Naive thymus-derived CD8-positive, alpha-beta T cell (primary cell): ENCODE measurements at regions not wholly inside any gene's neighbourhood (a gene's known extent, or its start where the extent isn't known, plus 50 kb on each side); places are given as distances from the start of the nearest gene placed in this dataset.
A peak's percentile ranks its signal among the peaks of the same experiment; 100 is the strongest.

ENCODE experiments used
- ATAC-seq, 2 donors: fragments of 150-1000 bp; cut with Tn5 transposase in 1 of 2; sonication (Bioruptor Pico), chemical (Tn5 transposase) in 1 of 2; 1 replicate in 1 of 2; 2 replicates in 1 of 2; pipeline ENCODE4 v1.10.0; 2021; ENCODE audit warnings: mild to moderate bottlenecking in 2 of 2, moderate library complexity in 2 of 2
- POLR2A ChIA-PET: fragments of 350-600 bp; sonication (Branson Sonifier 250); formaldehyde crosslinking; loops from one replicate; lab custom pipeline; 2021; ENCODE audit warnings: antibody characterized with exemption; lab: Charles Lee
- DNase-seq, 10 donors: peaks; one replicate each; pipeline versions ENCODE4 v3.0.0 to v3.0.0-alpha.2; 2020 to 2022
- H3K27ac Mint-ChIP-seq, 10 donors: one replicate each; pipeline ENCODE4 v1.8.0; 2020 to 2022; ENCODE audit warnings: mild to moderate bottlenecking in 10 of 10, mixed read lengths in 10 of 10, moderate library complexity in 4 of 10, inconsistent platforms in 1 of 10
- H3K27me3 Mint-ChIP-seq, 5 donors: one replicate each; pipeline ENCODE4 v1.8.0; 2021 to 2022; ENCODE audit warnings: mixed read lengths in 5 of 5
- H3K36me3 Mint-ChIP-seq, 3 donors: one replicate each; pipeline ENCODE4 v1.8.0; 2020 to 2022; ENCODE audit warnings: mixed read lengths in 3 of 3, mild to moderate bottlenecking in 2 of 3, inconsistent platforms in 1 of 3
- H3K4me1 Mint-ChIP-seq, 4 donors: one replicate each; pipeline ENCODE4 v1.8.0; 2021 to 2022; ENCODE audit warnings: mixed read lengths in 4 of 4
- H3K4me3 Mint-ChIP-seq, 10 donors: one replicate each; pipeline ENCODE4 v1.8.0; 2020 to 2022; ENCODE audit warnings: mild to moderate bottlenecking in 10 of 10, mixed read lengths in 10 of 10, moderate library complexity in 6 of 10, inconsistent platforms in 1 of 10
- H3K9me3 Mint-ChIP-seq, 9 donors: one replicate each; pipeline ENCODE4 v1.8.0; 2020 to 2022; ENCODE audit warnings: mixed read lengths in 9 of 9, mild to moderate bottlenecking in 3 of 9, inconsistent platforms in 1 of 9, moderate library complexity in 1 of 9

DNA sequence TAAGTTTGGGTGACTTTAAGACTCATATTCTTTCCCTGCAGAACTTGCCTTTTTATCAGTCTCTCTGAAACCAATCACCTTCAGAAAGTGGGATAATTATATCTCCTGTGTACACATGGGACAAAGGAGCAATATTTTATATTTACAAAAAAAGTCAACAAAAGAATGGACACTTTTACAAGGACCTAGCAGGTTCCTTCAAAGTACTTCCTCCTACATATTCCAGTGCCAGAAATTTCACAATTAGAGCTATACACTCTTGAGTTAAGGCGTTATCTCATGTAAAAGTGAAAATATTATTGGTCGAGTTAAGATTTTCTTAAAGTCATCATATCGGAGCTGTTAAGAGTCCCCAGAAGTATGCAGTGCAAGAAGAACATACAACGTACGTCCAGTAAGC, 98.9 kb upstream of the MAFB start:
- peaks cover 0 to 4% (median 0%) of the 10 kb centered on the region in 9 donors for H3K9me3 Mint-ChIP-seq
- ATAC-seq (no peak), DNase-seq (no peak)
- peaks cover 12 to 30% (median 20%) of the 10 kb centered on the region in 5 donors for H3K27me3 Mint-ChIP-seq
- H3K27ac Mint-ChIP-seq = no peak overlapping the region
- peaks cover 0 to 2% (median 0%) of the 10 kb centered on the region in 3 donors for H3K36me3 Mint-ChIP-seq
- no peaks in the 10 kb centered on the region for H3K4me1 Mint-ChIP-seq
- POLR2A ChIA-PET = no interaction called here
- H3K4me3 Mint-ChIP-seq = no peak overlapping the region

DNA sequence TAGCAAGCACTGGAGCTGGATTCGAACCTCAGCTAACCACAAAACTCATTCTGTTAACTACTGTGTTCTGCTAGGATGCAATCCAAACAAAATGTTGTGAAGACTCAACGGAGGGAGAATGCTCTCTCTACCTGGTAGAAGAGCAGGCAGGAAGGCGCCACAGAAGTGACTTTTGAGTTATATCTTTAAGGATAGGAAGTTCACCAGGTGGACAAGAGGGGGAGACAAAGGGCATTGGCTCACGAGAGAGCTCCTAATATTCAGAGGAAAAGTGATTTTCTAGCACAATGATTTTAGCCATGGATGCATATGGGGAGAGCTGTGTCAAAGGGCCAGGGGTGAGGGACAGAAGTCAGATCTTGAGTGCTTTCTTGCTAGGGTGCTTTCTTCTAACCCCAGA, 108.4 kb upstream of the MAFB start:
- DNase-seq (no peak), ATAC-seq (no peak)
- H3K9me3 Mint-ChIP-seq = no peaks in the 10 kb centered on the region
- no peaks in the 10 kb centered on the region for H3K4me1 Mint-ChIP-seq
- no peaks in the 10 kb centered on the region for H3K36me3 Mint-ChIP-seq
- H3K27me3 Mint-ChIP-seq = peaks cover 0 to 23% (median 10%) of the 10 kb centered on the region in 5 donors
- POLR2A ChIA-PET = no interaction called here
- no peak overlapping the region for H3K27ac Mint-ChIP-seq
- no peak overlapping the region for H3K4me3 Mint-ChIP-seq

DNA sequence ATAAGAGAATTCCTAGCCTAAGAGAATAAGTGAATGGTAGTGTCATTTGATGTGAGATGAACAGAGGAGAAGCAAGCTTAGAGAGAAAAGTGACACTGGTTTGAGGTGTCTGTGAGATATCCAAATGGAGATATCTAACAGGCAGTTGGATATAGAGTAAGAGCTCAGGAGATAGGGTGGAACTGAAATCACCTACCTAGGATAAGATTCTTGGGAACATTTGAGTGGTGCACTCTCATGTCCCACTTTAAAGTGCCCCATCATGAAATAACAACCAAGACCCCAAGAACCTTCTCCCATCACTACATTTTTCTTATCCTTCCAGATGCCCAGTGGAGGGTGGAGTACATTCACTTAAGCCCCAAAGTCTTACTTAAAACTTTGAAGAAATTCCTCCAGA, 109.0 kb upstream of the MAFB start:
- no peaks in the 10 kb centered on the region for H3K36me3 Mint-ChIP-seq
- no peak overlapping the region for H3K27ac Mint-ChIP-seq
- no peaks in the 10 kb centered on the region for H3K4me1 Mint-ChIP-seq
- no peak for ATAC-seq
- H3K27me3 Mint-ChIP-seq = peaks cover 0 to 28% (median 10%) of the 10 kb centered on the region in 5 donors
- no peak for DNase-seq
- POLR2A ChIA-PET = no interaction called here
- no peaks in the 10 kb centered on the region for H3K9me3 Mint-ChIP-seq
- no peak overlapping the region for H3K4me3 Mint-ChIP-seq

DNA sequence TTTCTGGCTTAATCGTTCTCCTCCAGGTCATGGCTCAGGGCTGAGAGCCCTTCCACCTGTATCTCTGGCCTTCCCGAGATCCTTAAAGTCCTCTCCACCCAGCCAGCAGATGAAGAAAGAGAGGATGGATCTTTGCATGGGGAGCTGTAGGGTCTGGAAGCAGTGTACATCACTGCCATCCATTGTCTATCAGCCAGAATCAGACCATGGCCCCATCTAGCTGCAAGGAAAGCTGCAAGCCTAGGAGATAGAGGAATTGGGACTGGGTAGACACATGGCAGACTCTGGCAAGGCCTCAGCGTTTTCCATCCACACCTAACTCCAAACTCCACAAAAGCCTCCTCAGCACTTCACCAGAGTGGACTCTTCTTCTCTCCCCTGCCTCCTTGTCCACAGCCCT, 113.8 kb upstream of the MAFB start:
- DNase-seq = no peak
- no peak for ATAC-seq
- no peaks in the 10 kb centered on the region for H3K36me3 Mint-ChIP-seq
- no peaks in the 10 kb centered on the region for H3K9me3 Mint-ChIP-seq
- POLR2A ChIA-PET = no interaction called here
- H3K4me1 Mint-ChIP-seq = peaks cover 0 to 3% (median 0%) of the 10 kb centered on the region in 4 donors
- no peak overlapping the region for H3K4me3 Mint-ChIP-seq
- H3K27ac Mint-ChIP-seq = no peak overlapping the region
- H3K27me3 Mint-ChIP-seq = peaks cover 6 to 31% (median 11%) of the 10 kb centered on the region in 5 donors

DNA sequence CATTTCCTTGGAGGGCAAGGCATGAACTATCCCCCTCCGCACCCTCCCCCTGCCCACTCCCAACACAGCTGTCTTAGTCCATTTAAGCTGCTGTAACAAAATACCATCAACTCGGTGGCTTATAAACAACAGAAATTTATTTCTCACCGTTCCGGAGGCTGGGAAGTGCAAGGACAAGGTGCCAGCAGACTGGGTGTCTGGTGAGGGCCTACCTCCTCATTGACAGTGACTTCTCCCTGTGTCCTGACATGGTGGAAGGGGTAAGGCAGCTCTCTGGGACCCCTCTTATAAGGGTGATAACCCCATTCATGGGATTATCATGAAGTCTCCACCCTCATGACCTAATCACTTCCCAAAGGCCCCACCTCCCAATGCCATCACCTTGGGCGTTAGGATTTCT, 114.3 kb upstream of the MAFB start:
- H3K27ac Mint-ChIP-seq = no peak overlapping the region
- POLR2A ChIA-PET = no interaction called here
- DNase-seq (no peak), ATAC-seq (no peak)
- H3K36me3 Mint-ChIP-seq = no peaks in the 10 kb centered on the region
- peaks cover 5 to 31% (median 11%) of the 10 kb centered on the region in 5 donors for H3K27me3 Mint-ChIP-seq
- no peaks in the 10 kb centered on the region for H3K9me3 Mint-ChIP-seq
- H3K4me3 Mint-ChIP-seq = no peak overlapping the region
- H3K4me1 Mint-ChIP-seq = peaks cover 0 to 3% (median 0%) of the 10 kb centered on the region in 4 donors

DNA sequence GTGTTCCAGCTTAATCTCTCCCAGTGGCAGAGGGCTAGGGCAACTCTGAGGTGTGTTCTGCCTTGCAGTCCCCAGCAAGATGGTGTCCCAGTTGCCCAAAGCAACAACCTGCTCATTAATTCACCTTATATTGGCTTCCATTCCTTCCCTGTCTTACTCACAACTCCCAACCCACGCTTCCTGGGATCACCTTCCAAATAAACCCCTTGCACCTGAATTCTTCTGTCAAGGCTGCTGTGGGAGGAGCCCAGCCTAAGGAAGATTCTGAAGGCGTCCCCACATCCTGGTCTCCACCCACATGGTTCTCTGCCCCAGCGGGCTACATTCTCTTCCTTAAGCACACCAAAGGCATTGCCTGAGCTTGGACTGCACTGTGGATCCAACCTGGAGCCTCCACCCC, 116.6 kb upstream of the MAFB start:
- DNase-seq (no peak), ATAC-seq (no peak)
- Mint-ChIP-seq H3K27me3 (peaks cover 5 to 31% (median 11%) of the 10 kb centered on the region in 5 donors), H3K36me3 (no peaks in the 10 kb centered on the region), H3K27ac (peak overlapping the region in 1 of 10 donors; percentile 40), H3K4me1 (peaks cover 0 to 3% (median 0%) of the 10 kb centered on the region in 4 donors), H3K4me3 (no peak overlapping the region), H3K9me3 (no peaks in the 10 kb centered on the region)
- POLR2A ChIA-PET = no interaction called here

DNA sequence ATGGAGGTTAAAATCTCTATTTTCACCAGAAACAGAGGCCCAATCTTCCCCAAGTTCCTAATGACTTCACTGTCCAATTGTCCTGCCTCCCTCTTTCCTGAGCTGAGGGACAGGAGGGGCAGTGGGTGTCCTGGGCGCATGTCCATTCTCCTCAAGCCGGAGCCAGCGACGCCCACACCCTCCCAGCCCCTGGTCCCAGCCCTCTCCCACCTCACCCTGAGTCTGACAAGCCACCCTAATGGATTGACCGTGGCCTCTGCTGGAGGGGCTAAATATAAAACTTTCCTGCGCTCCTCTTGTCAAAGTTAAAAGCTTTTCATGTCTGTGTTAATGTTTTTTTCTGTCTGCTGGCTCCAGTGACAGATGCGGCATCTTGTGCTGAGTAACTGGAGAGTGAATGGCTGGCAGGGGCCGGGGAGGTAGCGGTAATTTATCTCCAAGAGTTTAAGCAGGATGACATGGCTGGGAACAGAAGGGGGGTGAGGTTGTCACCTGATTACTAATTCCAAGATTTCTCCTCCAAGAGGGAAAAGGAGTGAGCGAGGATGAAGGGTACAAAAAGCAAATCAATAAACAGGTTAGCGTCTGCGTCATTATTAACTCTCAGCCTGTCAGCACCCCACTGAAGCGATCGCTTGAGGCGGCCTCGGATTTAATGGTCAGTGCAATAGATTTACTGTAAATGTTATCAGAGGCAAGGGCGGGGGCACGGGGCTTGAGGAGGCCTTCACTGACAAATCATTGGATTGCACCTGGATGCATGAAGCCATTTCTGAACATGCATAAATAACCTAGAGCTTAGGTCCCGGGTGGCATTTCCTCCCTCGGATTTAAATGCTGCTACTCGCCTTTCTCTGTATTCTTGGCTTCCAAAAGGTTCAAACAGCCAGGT, 118.1 kb upstream of the MAFB start:
- Mint-ChIP-seq H3K4me1 (peaks cover 0 to 3% (median 0%) of the 10 kb centered on the region in 4 donors), H3K4me3 (peak overlapping the region in 1 of 10 donors; percentile 39), H3K9me3 (no peaks in the 10 kb centered on the region), H3K27me3 (peaks cover 5 to 31% (median 11%) of the 10 kb centered on the region in 5 donors), H3K27ac (no peak overlapping the region), H3K36me3 (no peaks in the 10 kb centered on the region)
- no peak for DNase-seq
- POLR2A ChIA-PET = no interaction called here
- ATAC-seq = no peak

DNA sequence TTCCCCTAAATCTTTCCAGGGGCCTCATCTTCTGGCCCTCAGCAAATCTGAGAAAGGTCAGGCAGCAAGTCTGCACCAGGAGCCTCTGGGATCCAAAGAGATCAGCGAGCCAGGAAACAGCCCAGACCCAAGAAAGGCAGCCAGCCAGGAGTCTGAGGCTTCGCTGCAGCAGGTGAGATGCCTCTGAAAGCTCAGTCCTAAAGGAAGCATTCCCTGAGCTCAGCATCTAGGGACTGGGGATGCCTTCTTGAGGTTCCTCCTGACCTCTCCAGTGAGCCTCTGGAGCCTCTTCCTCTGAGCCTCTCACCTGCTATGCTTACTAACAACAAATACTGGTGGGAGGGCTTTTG, 118.8 kb upstream of the MAFB start:
- Mint-ChIP-seq H3K27ac (no peak overlapping the region), H3K4me1 (peaks cover 0 to 3% (median 0%) of the 10 kb centered on the region in 4 donors), H3K4me3 (no peak overlapping the region), H3K36me3 (no peaks in the 10 kb centered on the region), H3K9me3 (no peaks in the 10 kb centered on the region), H3K27me3 (peaks cover 5 to 31% (median 11%) of the 10 kb centered on the region in 5 donors)
- DNase-seq = no peak
- ATAC-seq = no peak
- POLR2A ChIA-PET = no interaction called here

DNA sequence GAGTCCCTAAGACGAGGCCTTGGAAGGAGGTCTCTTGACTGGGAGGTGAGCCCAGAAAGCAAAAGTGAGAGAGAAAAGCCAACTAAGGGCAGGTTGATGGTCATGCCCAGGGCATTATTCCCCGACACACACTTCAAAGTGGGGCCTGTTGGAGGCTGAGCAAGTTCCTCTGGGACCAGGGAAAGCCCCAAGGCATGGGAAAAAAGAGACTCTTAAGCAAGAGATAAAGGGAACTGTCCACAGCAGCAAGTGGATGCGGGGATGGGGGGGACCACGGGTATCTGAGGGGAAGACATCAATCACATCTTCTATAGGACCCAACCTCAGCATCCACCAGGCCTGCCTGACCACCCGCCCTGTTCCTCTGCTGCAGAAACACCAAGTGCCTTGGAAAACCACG, 119.9 kb upstream of the MAFB start:
- ATAC-seq (no peak), DNase-seq (no peak)
- H3K27ac Mint-ChIP-seq = no peak overlapping the region
- no peaks in the 10 kb centered on the region for H3K36me3 Mint-ChIP-seq
- H3K4me3 Mint-ChIP-seq = no peak overlapping the region
- peaks cover 0 to 3% (median 0%) of the 10 kb centered on the region in 4 donors for H3K4me1 Mint-ChIP-seq
- H3K27me3 Mint-ChIP-seq = peaks cover 3 to 24% (median 11%) of the 10 kb centered on the region in 5 donors
- POLR2A ChIA-PET = no interaction called here
- no peaks in the 10 kb centered on the region for H3K9me3 Mint-ChIP-seq

DNA sequence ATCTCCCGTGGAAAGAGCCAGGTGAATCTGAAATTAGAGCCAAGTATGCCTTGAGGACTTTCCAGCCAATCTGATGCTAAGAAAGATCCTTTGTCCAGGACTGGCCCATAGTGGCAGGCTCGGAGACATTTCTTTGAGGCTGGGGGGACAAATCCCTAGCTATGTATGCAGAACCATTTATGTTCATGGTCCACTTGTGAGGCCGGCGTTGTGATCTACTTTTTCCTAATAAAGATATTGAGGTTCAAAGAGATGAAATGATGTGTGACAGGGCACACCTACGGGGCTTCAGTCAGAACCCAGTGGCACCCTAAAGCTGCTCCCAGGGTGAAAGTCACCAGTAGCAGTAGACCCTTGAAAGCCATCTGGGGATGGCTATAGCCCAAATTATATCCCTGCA, 120.3 kb upstream of the MAFB start:
- H3K27ac Mint-ChIP-seq = no peak overlapping the region
- POLR2A ChIA-PET = no interaction called here

DNA sequence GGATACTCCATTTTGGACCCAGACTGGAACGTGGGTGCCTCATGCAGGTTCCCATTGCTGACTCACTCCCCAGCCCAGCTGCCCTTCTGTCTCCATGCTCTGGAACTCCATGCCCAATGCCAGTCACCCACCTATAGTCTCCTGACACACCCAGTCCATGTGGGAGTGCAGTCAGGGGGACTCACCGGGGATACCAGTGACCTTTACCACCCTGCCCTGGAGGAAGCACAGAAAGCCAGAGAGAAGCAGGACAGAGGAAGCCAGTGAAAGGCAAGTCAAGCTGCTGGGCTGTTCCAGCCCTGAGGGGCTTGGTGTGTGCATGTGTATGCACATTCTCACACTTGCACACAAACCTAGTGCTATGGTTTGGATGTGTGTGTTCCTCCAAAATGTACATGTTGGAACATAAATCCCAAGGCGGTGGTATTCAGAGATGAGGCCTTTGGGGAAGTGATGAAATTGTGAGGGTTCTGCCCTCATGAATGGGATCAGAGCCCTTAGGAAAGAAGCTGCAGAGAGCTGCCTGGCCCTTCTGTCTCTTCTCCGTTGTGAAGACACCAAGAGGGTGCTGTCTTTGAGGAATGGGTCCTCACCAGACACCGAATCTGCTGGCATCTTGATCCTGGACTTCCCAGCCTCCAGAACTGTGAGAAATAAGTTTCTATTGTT, 121.4 kb upstream of the MAFB start:
- no peak for ATAC-seq
- H3K36me3 Mint-ChIP-seq = no peaks in the 10 kb centered on the region
- H3K9me3 Mint-ChIP-seq = no peaks in the 10 kb centered on the region
- POLR2A ChIA-PET = no interaction called here
- H3K27ac Mint-ChIP-seq = no peak overlapping the region
- peaks cover 0 to 2% (median 0%) of the 10 kb centered on the region in 4 donors for H3K4me1 Mint-ChIP-seq
- no peak overlapping the region for H3K4me3 Mint-ChIP-seq
- H3K27me3 Mint-ChIP-seq = peaks cover 2 to 8% (median 4%) of the 10 kb centered on the region in 5 donors
- DNase-seq = no peak

More for the DNA sequence above, 120.3 kb upstream of the MAFB start:
- Mint-ChIP-seq H3K4me3 (no peak overlapping the region), H3K9me3 (no peaks in the 10 kb centered on the region), H3K27me3 (peaks cover 2 to 20% (median 11%) of the 10 kb centered on the region in 5 donors), H3K36me3 (no peaks in the 10 kb centered on the region), H3K4me1 (peaks cover 0 to 3% (median 0%) of the 10 kb centered on the region in 4 donors)
- no peak for ATAC-seq
- no peak for DNase-seq

DNA sequence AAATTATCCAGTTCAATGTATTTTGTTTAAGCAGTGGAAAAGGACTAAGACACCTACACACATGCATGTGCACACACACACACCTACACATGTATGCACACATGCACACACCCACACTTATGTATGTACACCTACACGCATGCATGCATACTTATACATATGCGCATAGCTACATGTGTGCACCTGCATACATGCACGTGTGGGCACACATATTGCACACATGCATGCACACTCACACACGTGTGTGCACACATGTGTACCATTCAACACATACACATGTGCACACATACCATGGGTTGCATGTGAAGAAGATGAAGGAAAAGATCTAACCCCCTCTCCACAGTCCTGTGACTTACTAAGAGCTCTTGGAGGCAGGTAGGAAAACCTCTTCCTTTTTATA, 122.0 kb upstream of the MAFB start:
- DNase-seq (no peak), ATAC-seq (no peak)
- Mint-ChIP-seq H3K4me3 (no peak overlapping the region), H3K36me3 (no peaks in the 10 kb centered on the region), H3K9me3 (no peaks in the 10 kb centered on the region), H3K27me3 (peaks cover 0 to 4% (median 3%) of the 10 kb centered on the region in 5 donors), H3K4me1 (no peaks in the 10 kb centered on the region), H3K27ac (no peak overlapping the region)
- POLR2A ChIA-PET = no interaction called here

DNA sequence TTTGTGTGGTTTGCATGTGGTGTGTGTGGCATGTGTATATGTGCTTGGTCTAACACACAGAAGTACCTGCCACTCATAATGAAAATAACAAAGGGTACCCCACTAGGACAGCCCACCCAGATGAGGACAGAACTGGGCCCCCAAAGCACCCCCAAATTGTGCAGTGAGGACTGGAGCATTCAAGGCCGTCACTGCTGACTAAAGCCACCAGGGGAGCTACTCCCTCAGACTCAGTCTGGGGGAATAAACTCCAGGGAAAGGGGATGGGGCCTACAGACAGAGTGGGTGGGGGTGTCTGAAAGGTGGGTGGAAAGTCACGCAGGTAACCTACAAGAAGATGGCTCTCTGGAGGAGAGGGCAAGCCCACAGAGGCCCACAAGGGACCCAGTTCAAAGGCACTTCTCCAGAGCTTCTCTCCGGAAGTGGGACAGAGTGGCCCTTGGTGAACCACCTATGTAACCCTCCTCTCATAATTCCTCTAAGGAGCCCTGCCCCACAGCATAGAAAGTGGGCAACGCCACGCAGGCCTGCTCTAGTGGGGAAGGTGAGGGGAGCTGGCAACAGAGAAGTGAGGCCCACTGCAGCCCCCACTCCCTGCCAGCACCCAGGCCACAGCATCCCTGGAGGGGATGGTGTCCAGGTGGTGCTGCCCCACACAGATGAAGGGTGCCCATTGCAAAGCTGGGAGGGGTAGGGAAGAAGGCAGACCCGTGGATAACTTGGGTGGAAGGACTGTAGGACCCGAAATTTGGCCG, 122.8 kb upstream of the MAFB start:
- ATAC-seq (no peak), DNase-seq (no peak)
- Mint-ChIP-seq H3K36me3 (no peaks in the 10 kb centered on the region), H3K4me3 (no peak overlapping the region), H3K27me3 (peaks cover 0 to 2% (median 0%) of the 10 kb centered on the region in 5 donors), H3K27ac (no peak overlapping the region), H3K9me3 (no peaks in the 10 kb centered on the region), H3K4me1 (no peaks in the 10 kb centered on the region)
- POLR2A ChIA-PET = no interaction called here
